GM13977 (cell line): ENCODE measurements at regions not wholly inside any gene's neighbourhood (a gene's known extent, or its start where the extent isn't known, plus 50 kb on each side); places are given as distances from the start of the nearest gene placed in this dataset.

Experiments
- DNase-seq: peaks from one replicate; pipeline ENCODE4 v3.0.0; 2012; ENCODE audit warnings: low spot score
- CTCF ChIP-seq: IDR thresholded peaks from 2 replicates; pipeline ENCODE4 v1.5.1; 2012; ENCODE audit warnings: mild to moderate bottlenecking, control low read depth; ENCODE audit not compliant: insufficient read depth; ENCODE audit errors: extremely low read depth, missing control alignments
- in situ Hi-C: fragments of 300-500 bp; cut with MboI; formaldehyde crosslinking; loops from one replicate; pipeline ENCODE4 v1.12.0; 2022; ENCODE audit warnings: low sequenced_read_pairs, low pct_unique_long_range_greater_than_20kb, mixed read lengths, inconsistent platforms; ENCODE audit not compliant: unreplicated experiment

GRCh38 chr2:13542061-13542460 is 825.3 kb downstream of the TRIB2 start:
- in situ Hi-C loops = no loop called here
- DNase-seq = no peak
- TF ChIP-seq CTCF = no peak

- TF ChIP-seq CTCF = no peak
- in situ Hi-C loops = no loop called here
- no peak for DNase-seq
These were observed 825.9 kb downstream of the TRIB2 start for GRCh38 chr2:13542642-13543041.

- in situ Hi-C loops = no loop called here
- DNase-seq = no peak
- TF ChIP-seq CTCF = no peak
These were observed 826.8 kb downstream of the TRIB2 start for GRCh38 chr2:13543550-13543949.

GRCh38 chr2:13545320-13545719 is 828.6 kb downstream of the TRIB2 start:
- DNase-seq = no peak
- TF ChIP-seq CTCF = no peak
- in situ Hi-C loops = no loop called here

- TF ChIP-seq CTCF = no peak
- DNase-seq = no peak
- in situ Hi-C loops = no loop called here
These were observed 829.4 kb downstream of the TRIB2 start for GRCh38 chr2:13546131-13546530.

- DNase-seq = no peak
- in situ Hi-C loops = no loop called here
- no peak for TF ChIP-seq CTCF
These were observed 833.8 kb downstream of the TRIB2 start for GRCh38 chr2:13550285-13551231.
